Activated naive CD8-positive, alpha-beta T cell treated with anti-CD3 and anti-CD28 coated beads, Interleukin-2, amount 10 ng/mL, durations not matched to agents 7 days and 5 days (primary cell): ENCODE measurements at regions not wholly inside any gene's neighbourhood (a gene's known extent, or its start where the extent isn't known, plus 50 kb on each side); places are given as distances from the start of the nearest gene placed in this dataset.

Experiments
- ATAC-seq: fragments of 150-1000 bp; cut with Tn5 transposase; one replicate; pipeline ENCODE4 v1.10.0; 2021; ENCODE audit warnings: low read depth, moderate library complexity
- POLR2A ChIA-PET: fragments of 350-600 bp; sonication (Branson Sonifier 250); formaldehyde crosslinking; loops from one replicate; lab custom pipeline; 2021; ENCODE audit warnings: antibody characterized with exemption; lab: Charles Lee
- DNase-seq: peaks from one replicate; pipeline ENCODE4 v3.0.0; 2021
- H3K27ac Mint-ChIP-seq: one replicate; pipeline ENCODE4 v1.8.0; 2022; ENCODE audit warnings: mild to moderate bottlenecking, mixed read lengths
- H3K27me3 Mint-ChIP-seq: one replicate; pipeline ENCODE4 v1.8.0; 2022; ENCODE audit warnings: mild to moderate bottlenecking, moderate library complexity, mixed read lengths
- H3K36me3 Mint-ChIP-seq: one replicate; pipeline ENCODE4 v1.8.0; 2021; ENCODE audit warnings: mild to moderate bottlenecking, mixed read lengths
- H3K4me1 Mint-ChIP-seq: one replicate; pipeline ENCODE4 v1.8.0; 2021; ENCODE audit warnings: mixed read lengths
- H3K4me3 Mint-ChIP-seq: one replicate; pipeline ENCODE4 v1.8.0; 2022; ENCODE audit warnings: mild to moderate bottlenecking, moderate library complexity, mixed read lengths
- H3K9me3 Mint-ChIP-seq: one replicate; pipeline ENCODE4 v1.8.0; 2021; ENCODE audit warnings: mixed read lengths

DNA sequence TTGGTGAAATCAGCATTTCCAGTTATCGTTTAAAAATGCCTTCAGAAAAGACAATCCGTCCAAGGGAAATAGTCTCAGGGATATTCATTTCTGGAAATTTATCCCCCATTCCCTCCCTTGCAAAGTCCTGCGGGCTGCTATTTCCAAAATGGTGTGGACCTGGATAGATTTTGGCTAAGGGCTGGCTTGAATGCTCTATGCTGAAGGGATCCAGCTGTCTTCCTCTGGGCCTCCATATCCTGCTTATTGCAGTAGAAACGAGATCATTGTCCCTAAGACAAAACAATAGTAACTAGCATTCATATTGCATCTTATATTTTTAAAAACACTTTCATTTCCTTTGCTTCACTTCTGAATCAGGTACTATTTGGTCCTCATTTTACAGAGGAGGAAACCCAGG is 129.9 kb downstream of the ANKRD60 start:
- DNase-seq (no peak), ATAC-seq (no peak)
- Mint-ChIP-seq H3K36me3 (no peaks in the 10 kb centered on the region), H3K4me1 (no peaks in the 10 kb centered on the region), H3K27ac (no peak overlapping the region), H3K4me3 (no peak overlapping the region), H3K9me3 (no peaks in the 10 kb centered on the region), H3K27me3 (no peaks in the 10 kb centered on the region)
- POLR2A ChIA-PET: no interaction called here

DNA sequence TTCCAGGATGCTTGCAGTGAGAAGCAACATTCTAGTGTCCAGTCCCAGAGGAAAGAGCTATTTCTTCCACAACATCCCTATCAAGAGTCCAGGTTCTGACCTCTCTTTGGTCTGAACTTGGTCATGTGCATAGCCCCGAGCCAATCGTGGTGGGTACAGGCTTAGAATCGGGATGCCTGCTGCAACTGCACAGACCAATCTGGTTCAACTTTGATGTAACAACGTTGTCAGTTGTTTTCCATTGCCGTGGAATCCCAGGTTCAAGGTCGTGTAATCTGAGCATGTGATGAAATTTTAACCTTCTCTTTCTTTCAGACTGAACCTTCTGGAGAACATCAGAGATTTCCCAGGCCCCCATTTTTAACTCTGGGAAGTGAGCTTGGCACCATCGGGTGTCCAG is 130.5 kb downstream of the ANKRD60 start:
- H3K36me3 Mint-ChIP-seq: no peaks in the 10 kb centered on the region
- no peak overlapping the region for H3K4me3 Mint-ChIP-seq
- no peak for DNase-seq
- H3K27ac Mint-ChIP-seq: no peak overlapping the region
- no peaks in the 10 kb centered on the region for H3K9me3 Mint-ChIP-seq
- POLR2A ChIA-PET: no interaction called here
- H3K27me3 Mint-ChIP-seq: no peaks in the 10 kb centered on the region
- H3K4me1 Mint-ChIP-seq: no peaks in the 10 kb centered on the region
- ATAC-seq: no peak

GRCh38 chr20:58097429-58097828 is 131.0 kb downstream of the ANKRD60 start:
- ATAC-seq (no peak), DNase-seq (no peak)
- H3K9me3 Mint-ChIP-seq: no peaks in the 10 kb centered on the region
- no peak overlapping the region for H3K4me3 Mint-ChIP-seq
- no peaks in the 10 kb centered on the region for H3K36me3 Mint-ChIP-seq
- no peak overlapping the region for H3K27ac Mint-ChIP-seq
- H3K27me3 Mint-ChIP-seq: no peaks in the 10 kb centered on the region
- no peaks in the 10 kb centered on the region for H3K4me1 Mint-ChIP-seq
- POLR2A ChIA-PET: no interaction called here

- POLR2A ChIA-PET: no interaction called here
- no peaks in the 10 kb centered on the region for H3K36me3 Mint-ChIP-seq
- H3K4me3 Mint-ChIP-seq: no peak overlapping the region
- H3K9me3 Mint-ChIP-seq: no peaks in the 10 kb centered on the region
- ATAC-seq (no peak), DNase-seq (no peak)
- H3K4me1 Mint-ChIP-seq: no peaks in the 10 kb centered on the region
- no peak overlapping the region for H3K27ac Mint-ChIP-seq
- no peaks in the 10 kb centered on the region for H3K27me3 Mint-ChIP-seq
These were observed 131.5 kb downstream of the ANKRD60 start for GRCh38 chr20:58096880-58097423.

- Mint-ChIP-seq H3K27me3 (peaks cover 2% of the 10 kb centered on the region), H3K27ac (no peak overlapping the region), H3K4me1 (no peaks in the 10 kb centered on the region), H3K36me3 (no peaks in the 10 kb centered on the region), H3K9me3 (no peaks in the 10 kb centered on the region), H3K4me3 (no peak overlapping the region)
- POLR2A ChIA-PET: no interaction called here
- ATAC-seq: no peak
- no peak for DNase-seq
These were observed 133.8 kb downstream of the ANKRD60 start for GRCh38 chr20:58094698-58095097.

DNA sequence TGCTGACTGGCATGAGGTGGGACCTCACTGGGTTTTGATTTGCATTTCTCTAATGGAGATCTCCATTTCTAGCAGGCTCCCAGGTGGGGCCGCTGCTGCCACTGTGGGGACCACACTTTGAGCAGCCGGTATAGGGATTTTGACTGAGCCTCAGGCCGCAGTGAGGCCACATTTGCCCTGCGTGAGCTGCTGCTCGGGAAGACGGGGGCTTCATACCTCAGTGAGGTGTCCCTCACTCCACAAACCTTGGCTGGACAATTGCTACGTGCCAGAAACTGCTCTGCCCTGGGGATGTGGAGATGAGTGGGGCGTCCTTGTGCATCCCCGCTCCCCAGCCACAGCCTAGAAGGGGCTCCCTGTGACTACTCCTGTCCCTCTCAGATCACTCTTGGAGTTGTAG is 134.3 kb downstream of the ANKRD60 start:
- DNase-seq: no peak
- no peaks in the 10 kb centered on the region for H3K36me3 Mint-ChIP-seq
- no peaks in the 10 kb centered on the region for H3K4me1 Mint-ChIP-seq
- ATAC-seq: no peak
- no peaks in the 10 kb centered on the region for H3K9me3 Mint-ChIP-seq
- H3K4me3 Mint-ChIP-seq: no peak overlapping the region
- peaks cover 2% of the 10 kb centered on the region for H3K27me3 Mint-ChIP-seq
- POLR2A ChIA-PET: no interaction called here
- no peak overlapping the region for H3K27ac Mint-ChIP-seq

DNA sequence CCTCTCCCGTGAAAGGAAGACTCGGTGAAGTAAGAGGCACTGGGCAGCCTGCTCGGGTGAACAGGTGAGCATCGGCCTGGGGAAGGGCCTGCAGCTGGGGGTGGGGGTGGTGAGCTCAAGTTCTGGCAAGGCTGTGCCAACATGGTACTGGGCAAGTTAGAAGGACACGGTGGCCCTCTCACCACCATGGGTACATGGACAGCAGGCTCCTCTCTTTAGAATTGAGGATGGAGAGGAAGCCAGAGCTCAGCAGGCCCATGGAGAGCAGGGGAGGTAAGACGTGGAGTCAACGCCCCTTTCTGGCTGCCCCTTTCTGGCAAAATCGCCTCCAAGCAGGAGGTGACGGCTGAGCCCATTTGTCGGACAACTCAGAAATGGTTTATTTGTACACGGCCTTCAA is 135.6 kb downstream of the ANKRD60 start:
- DNase-seq (no peak), ATAC-seq (no peak)
- Mint-ChIP-seq H3K4me1 (no peaks in the 10 kb centered on the region), H3K36me3 (no peaks in the 10 kb centered on the region), H3K27me3 (peaks cover 2% of the 10 kb centered on the region), H3K4me3 (no peak overlapping the region), H3K9me3 (no peaks in the 10 kb centered on the region), H3K27ac (no peak overlapping the region)
- POLR2A ChIA-PET: no interaction called here

DNA sequence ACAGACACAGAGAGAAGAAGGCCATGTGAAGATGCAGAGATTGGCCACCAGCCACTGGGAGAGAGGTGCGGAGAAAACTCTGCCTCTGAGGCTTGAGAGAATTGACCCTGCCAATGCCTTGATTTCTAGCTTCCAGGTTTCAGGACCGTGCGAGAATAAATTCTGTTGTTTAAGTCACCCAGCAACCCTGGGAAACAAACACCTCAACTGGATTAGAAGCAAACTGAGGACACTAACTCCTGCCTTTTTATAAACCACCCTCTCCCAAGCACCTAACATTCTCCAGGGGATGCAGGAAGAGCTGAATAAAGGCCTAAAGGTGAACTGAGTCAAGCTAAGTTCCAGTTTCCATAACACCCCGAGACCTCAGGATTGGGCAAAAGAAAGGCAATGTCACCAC is 136.1 kb downstream of the ANKRD60 start:
- no peak overlapping the region for H3K27ac Mint-ChIP-seq
- H3K4me1 Mint-ChIP-seq: no peaks in the 10 kb centered on the region
- POLR2A ChIA-PET: no interaction called here
- H3K27me3 Mint-ChIP-seq: peaks cover 2% of the 10 kb centered on the region
- no peak overlapping the region for H3K4me3 Mint-ChIP-seq
- ATAC-seq (no peak), DNase-seq (no peak)
- no peaks in the 10 kb centered on the region for H3K36me3 Mint-ChIP-seq
- no peaks in the 10 kb centered on the region for H3K9me3 Mint-ChIP-seq

DNA sequence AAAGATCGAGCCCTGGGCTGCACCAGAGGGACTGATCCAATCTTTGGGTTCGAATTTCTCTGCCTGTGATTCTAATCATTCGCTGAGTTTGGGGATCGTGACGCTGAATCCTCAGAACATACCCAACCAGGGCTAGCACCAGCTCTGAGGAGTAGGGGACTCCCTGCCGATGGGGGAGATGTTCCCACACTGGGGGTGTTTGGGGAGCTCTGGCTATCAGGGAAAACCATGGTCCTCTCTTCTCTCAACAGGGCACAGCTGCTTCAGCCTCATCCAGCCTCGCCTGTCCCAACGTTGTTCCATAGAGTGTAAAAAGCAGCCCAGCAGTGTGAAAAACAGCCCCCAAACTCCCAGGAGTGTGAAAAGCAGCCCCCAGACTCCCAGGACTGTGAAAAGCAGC is 136.6 kb downstream of the ANKRD60 start:
- Mint-ChIP-seq H3K4me3 (no peak overlapping the region), H3K4me1 (no peaks in the 10 kb centered on the region), H3K9me3 (no peaks in the 10 kb centered on the region), H3K27me3 (peaks cover 2% of the 10 kb centered on the region), H3K36me3 (no peaks in the 10 kb centered on the region), H3K27ac (no peak overlapping the region)
- ATAC-seq (no peak), DNase-seq (no peak)
- POLR2A ChIA-PET: no interaction called here

DNA sequence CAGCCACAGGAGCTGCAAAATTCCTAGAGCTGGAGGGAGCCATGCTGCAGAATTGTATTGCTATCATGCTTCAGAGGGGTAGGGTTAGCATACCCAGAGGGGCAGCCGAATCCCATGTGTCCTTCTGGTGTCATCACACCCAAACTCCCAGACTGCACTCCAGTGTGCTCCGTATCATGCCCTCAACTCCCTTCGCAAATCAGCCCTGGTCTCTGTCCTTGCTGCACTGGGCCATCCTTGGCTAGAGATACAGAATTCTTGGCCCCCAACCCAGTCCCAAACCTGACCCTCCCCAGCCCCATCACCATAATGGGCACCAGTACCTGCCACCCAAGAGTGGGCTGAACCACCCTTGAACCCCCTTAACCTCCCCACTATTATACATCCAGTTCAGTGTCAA is 138.3 kb downstream of the ANKRD60 start:
- H3K27me3 Mint-ChIP-seq: peaks cover 2% of the 10 kb centered on the region
- no peak for DNase-seq
- no peak overlapping the region for H3K4me3 Mint-ChIP-seq
- POLR2A ChIA-PET: no interaction called here
- no peaks in the 10 kb centered on the region for H3K36me3 Mint-ChIP-seq
- H3K27ac Mint-ChIP-seq: no peak overlapping the region
- H3K4me1 Mint-ChIP-seq: no peaks in the 10 kb centered on the region
- ATAC-seq: no peak
- H3K9me3 Mint-ChIP-seq: no peaks in the 10 kb centered on the region

- Mint-ChIP-seq H3K4me1 (no peaks in the 10 kb centered on the region), H3K9me3 (no peaks in the 10 kb centered on the region), H3K27me3 (peaks cover 2% of the 10 kb centered on the region), H3K4me3 (no peak overlapping the region), H3K36me3 (no peaks in the 10 kb centered on the region), H3K27ac (no peak overlapping the region)
- POLR2A ChIA-PET: no interaction called here
- no peak for ATAC-seq
- no peak for DNase-seq
These were observed 139.8 kb downstream of the ANKRD60 start for GRCh38 chr20:58088625-58089024.

GRCh38 chr20:58088105-58088504 is 140.3 kb downstream of the ANKRD60 start:
- H3K36me3 Mint-ChIP-seq: no peaks in the 10 kb centered on the region
- no peak for DNase-seq
- no peak for ATAC-seq
- POLR2A ChIA-PET: no interaction called here
- H3K4me1 Mint-ChIP-seq: no peaks in the 10 kb centered on the region
- no peak overlapping the region for H3K4me3 Mint-ChIP-seq
- H3K27me3 Mint-ChIP-seq: peaks cover 6% of the 10 kb centered on the region
- H3K9me3 Mint-ChIP-seq: no peaks in the 10 kb centered on the region
- no peak overlapping the region for H3K27ac Mint-ChIP-seq

- H3K4me1 Mint-ChIP-seq: no peaks in the 10 kb centered on the region
- POLR2A ChIA-PET: no interaction called here
- no peaks in the 10 kb centered on the region for H3K9me3 Mint-ChIP-seq
- no peak for DNase-seq
- no peak for ATAC-seq
- peaks cover 7% of the 10 kb centered on the region for H3K27me3 Mint-ChIP-seq
- no peak overlapping the region for H3K27ac Mint-ChIP-seq
- H3K4me3 Mint-ChIP-seq: no peak overlapping the region
- no peaks in the 10 kb centered on the region for H3K36me3 Mint-ChIP-seq
These were observed 140.9 kb downstream of the ANKRD60 start for GRCh38 chr20:58087562-58087858.

DNA sequence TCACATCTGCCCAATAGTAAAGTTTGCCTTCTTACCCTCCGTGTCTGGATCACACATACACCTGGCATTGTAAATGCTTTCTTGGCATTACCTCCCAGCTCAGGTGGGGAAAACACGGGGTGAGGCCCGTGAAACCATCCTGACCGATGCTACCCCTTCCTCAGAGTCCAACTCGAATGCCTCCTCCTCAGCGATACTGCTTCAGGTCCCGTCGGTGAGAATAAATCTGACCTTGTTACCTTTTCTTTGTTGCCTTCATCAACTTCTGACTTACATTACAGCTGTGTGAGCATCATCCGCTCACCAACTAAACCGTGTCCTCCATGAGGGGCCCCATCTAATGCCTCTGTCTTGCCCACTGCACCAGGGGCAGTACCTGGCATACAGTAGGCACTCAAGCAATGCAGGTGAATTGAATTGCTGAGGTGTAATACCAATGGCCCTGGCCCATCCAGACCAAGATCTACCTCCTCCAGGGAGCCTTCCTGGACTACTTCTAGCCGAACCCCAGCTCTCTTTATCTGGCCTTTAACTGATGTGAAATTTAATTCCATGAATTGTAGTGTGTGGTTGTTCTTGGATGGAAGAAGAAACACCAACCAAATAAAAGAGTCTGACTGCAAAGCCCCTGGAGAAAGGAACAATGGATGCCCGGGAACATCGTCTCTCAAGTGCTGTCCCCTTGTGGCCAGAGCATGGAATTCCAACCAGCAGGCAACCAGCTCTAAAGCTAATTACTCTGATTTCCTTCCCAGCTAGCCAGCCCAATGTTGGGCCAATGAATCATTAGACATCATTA is 141.5 kb downstream of the ANKRD60 start:
- Mint-ChIP-seq H3K27me3 (peaks cover 7% of the 10 kb centered on the region), H3K36me3 (no peaks in the 10 kb centered on the region), H3K27ac (no peak overlapping the region), H3K9me3 (no peaks in the 10 kb centered on the region), H3K4me3 (no peak overlapping the region), H3K4me1 (no peaks in the 10 kb centered on the region)
- POLR2A ChIA-PET: no interaction called here
- ATAC-seq (no peak), DNase-seq (no peak)
